HUES6 (cell line): ENCODE measurements at regions not wholly inside any gene's neighbourhood (a gene's known extent, or its start where the extent isn't known, plus 50 kb on each side); places are given as distances from the start of the nearest gene placed in this dataset.

Experiments
- H3K27ac ChIP-seq: 2 replicates; pipeline ENCODE4 v1.7.0; 2013; ENCODE audit warnings: low read depth, mild to moderate bottlenecking, low read length, inconsistent platforms
- H3K27me3 ChIP-seq: 2 replicates; pipeline ENCODE4 v1.6.1; 2013; ENCODE audit warnings: low read length; ENCODE audit not compliant: control insufficient read depth, insufficient read depth
- H3K36me3 ChIP-seq: 2 replicates; pipeline ENCODE4 v1.6.1; 2013; ENCODE audit warnings: low read length; ENCODE audit not compliant: control insufficient read depth, insufficient read depth
- H3K4me1 ChIP-seq: 2 replicates; pipeline ENCODE4 v1.6.1; 2013; ENCODE audit warnings: low read length; ENCODE audit not compliant: control insufficient read depth, insufficient read depth
- H3K4me3 ChIP-seq: 2 replicates; pipeline ENCODE4 v1.5.1; 2013; ENCODE audit warnings: low read depth, low read length
- H3K9ac ChIP-seq: one replicate; pipeline ENCODE4 v1.6.1; 2013; ENCODE audit warnings: mild to moderate bottlenecking, low read length
- H3K9me3 ChIP-seq: 2 replicates; pipeline ENCODE4 v1.6.1; 2013; ENCODE audit warnings: low read depth, low read length; ENCODE audit not compliant: control insufficient read depth, insufficient read depth

GRCh38 chr12:125193376-125194152, 128.3 kb downstream of the AACS start:
- peaks cover 63% of the 10 kb centered on the region for H3K27me3 ChIP-seq
- H3K4me1 ChIP-seq = peaks cover 34% of the 10 kb centered on the region
- H3K9me3 ChIP-seq = no peaks in the 10 kb centered on the region
- H3K36me3 ChIP-seq = no peaks in the 10 kb centered on the region
- H3K9ac ChIP-seq = no peak overlapping the region
- no peak overlapping the region for H3K27ac ChIP-seq
- peak overlapping the region; percentile 40 for H3K4me3 ChIP-seq

GRCh38 chr12:125194163-125194773, 129.0 kb downstream of the AACS start:
- peak overlapping the region; percentile 40 for H3K4me3 ChIP-seq
- H3K4me1 ChIP-seq = peaks cover 27% of the 10 kb centered on the region
- H3K36me3 ChIP-seq = no peaks in the 10 kb centered on the region
- no peak overlapping the region for H3K9ac ChIP-seq
- no peaks in the 10 kb centered on the region for H3K9me3 ChIP-seq
- no peak overlapping the region for H3K27ac ChIP-seq
- peaks cover 57% of the 10 kb centered on the region for H3K27me3 ChIP-seq

GRCh38 chr12:125194987-125195386, 129.8 kb downstream of the AACS start:
- Histone ChIP-seq H3K4me3 (no peak overlapping the region), H3K4me1 (peaks cover 20% of the 10 kb centered on the region), H3K27me3 (peaks cover 50% of the 10 kb centered on the region), H3K9me3 (no peaks in the 10 kb centered on the region), H3K9ac (no peak overlapping the region), H3K27ac (no peak overlapping the region), H3K36me3 (no peaks in the 10 kb centered on the region)

- Histone ChIP-seq H3K36me3 (no peaks in the 10 kb centered on the region), H3K4me3 (no peak overlapping the region), H3K27ac (no peak overlapping the region), H3K9ac (no peak overlapping the region), H3K9me3 (peaks cover 10% of the 10 kb centered on the region), H3K4me1 (peaks cover 15% of the 10 kb centered on the region), H3K27me3 (peaks cover 27% of the 10 kb centered on the region)
These were observed 132.1 kb downstream of the AACS start for GRCh38 chr12:125197326-125197725.

- H3K9me3 ChIP-seq = peaks cover 14% of the 10 kb centered on the region
- no peak overlapping the region for H3K9ac ChIP-seq
- no peak overlapping the region for H3K4me3 ChIP-seq
- peaks cover 4% of the 10 kb centered on the region for H3K4me1 ChIP-seq
- H3K36me3 ChIP-seq = no peaks in the 10 kb centered on the region
- no peak overlapping the region for H3K27ac ChIP-seq
- H3K27me3 ChIP-seq = peaks cover 13% of the 10 kb centered on the region
These were observed 133.4 kb downstream of the AACS start for GRCh38 chr12:125198652-125199051.

- Histone ChIP-seq H3K27me3 (peaks cover 2% of the 10 kb centered on the region; the same call in 1 of the 2 replicates), H3K27ac (no peak overlapping the region), H3K4me3 (no peak overlapping the region), H3K36me3 (no peaks in the 10 kb centered on the region), H3K9ac (no peak overlapping the region), H3K4me1 (peaks cover 4% of the 10 kb centered on the region; the same call in 1 of the 2 replicates), H3K9me3 (peaks cover 14% of the 10 kb centered on the region)
These were observed 135.9 kb downstream of the AACS start for GRCh38 chr12:125201090-125201489.

GRCh38 chr12:125201940-125202339, 136.7 kb downstream of the AACS start:
- H3K27ac ChIP-seq = no peak overlapping the region
- peaks cover 2% of the 10 kb centered on the region; the same call in 1 of the 2 replicates for H3K27me3 ChIP-seq
- no peak overlapping the region for H3K9ac ChIP-seq
- H3K4me1 ChIP-seq = peaks cover 4% of the 10 kb centered on the region; the same call in 1 of the 2 replicates
- H3K9me3 ChIP-seq = peaks cover 14% of the 10 kb centered on the region
- no peak overlapping the region for H3K4me3 ChIP-seq
- H3K36me3 ChIP-seq = no peaks in the 10 kb centered on the region

- no peak overlapping the region for H3K9ac ChIP-seq
- no peaks in the 10 kb centered on the region for H3K36me3 ChIP-seq
- H3K4me1 ChIP-seq = peaks cover 4% of the 10 kb centered on the region; the same call in 1 of the 2 replicates
- peaks cover 2% of the 10 kb centered on the region; the same call in 1 of the 2 replicates for H3K27me3 ChIP-seq
- H3K27ac ChIP-seq = no peak overlapping the region
- H3K9me3 ChIP-seq = peaks cover 14% of the 10 kb centered on the region
- H3K4me3 ChIP-seq = no peak overlapping the region
These were observed 137.2 kb downstream of the AACS start for GRCh38 chr12:125202421-125202820.

- Histone ChIP-seq H3K4me1 (peaks cover 4% of the 10 kb centered on the region; the same call in 1 of the 2 replicates), H3K4me3 (no peak overlapping the region), H3K9ac (no peak overlapping the region), H3K27me3 (peaks cover 2% of the 10 kb centered on the region; the same call in 1 of the 2 replicates), H3K36me3 (no peaks in the 10 kb centered on the region), H3K9me3 (peaks cover 14% of the 10 kb centered on the region), H3K27ac (no peak overlapping the region)
These were observed 138.0 kb downstream of the AACS start for GRCh38 chr12:125203145-125203765.

- Histone ChIP-seq H3K4me1 (peaks cover 12% of the 10 kb centered on the region), H3K36me3 (no peaks in the 10 kb centered on the region), H3K4me3 (no peak overlapping the region), H3K9ac (no peak overlapping the region), H3K9me3 (peaks cover 14% of the 10 kb centered on the region), H3K27me3 (no peaks in the 10 kb centered on the region; the same call in 1 of the 2 replicates), H3K27ac (no peak overlapping the region)
These were observed 140.2 kb downstream of the AACS start for GRCh38 chr12:125205386-125205785.

- Histone ChIP-seq H3K27ac (no peak overlapping the region), H3K4me1 (peaks cover 12% of the 10 kb centered on the region), H3K36me3 (no peaks in the 10 kb centered on the region), H3K4me3 (no peak overlapping the region), H3K9ac (no peak overlapping the region), H3K9me3 (peaks cover 10% of the 10 kb centered on the region), H3K27me3 (no peaks in the 10 kb centered on the region; the same call in 1 of the 2 replicates)
These were observed 141.5 kb downstream of the AACS start for GRCh38 chr12:125206711-125207110.
